GM12878 (cell line): ENCODE measurements at regions not wholly inside any gene's neighbourhood (a gene's known extent, or its start where the extent isn't known, plus 50 kb on each side); places are given as distances from the start of the nearest gene placed in this dataset.

Experiments
- EGR1 ChIP-seq, 2 experiments: IDR thresholded peaks; 1 replicate in 1 of 2; 2 replicates in 1 of 2; pipeline ENCODE4 v1.6.1; 2011 to 2012; ENCODE audit warnings: low read depth in 2 of 2, low read length in 2 of 2, borderline replicate concordance in 1 of 2, mild to moderate bottlenecking in 1 of 2, moderate library complexity in 1 of 2
- POLR2A ChIP-seq: IDR thresholded peaks from 2 replicates; pipeline ENCODE4 v1.6.1; 2011; ENCODE audit warnings: low read depth, mild to moderate bottlenecking, low read length
- POLR2AphosphoS5 ChIP-seq: IDR thresholded peaks from 2 replicates; pipeline ENCODE4 v1.6.1; 2011; ENCODE audit warnings: mild to moderate bottlenecking, low read length, inconsistent platforms
- TCF7 ChIP-seq: IDR thresholded peaks from 2 replicates; pipeline ENCODE4 v1.6.1; 2014; ENCODE audit warnings: antibody characterized with exemption, borderline replicate concordance
- ZBTB33 ChIP-seq: fragments of 450-650 bp; IDR thresholded peaks from 2 replicates; pipeline ENCODE4 v1.6.1; 2017; ENCODE audit warnings: mild to moderate bottlenecking

GRCh38 chr18:46333431-46334135 lies 229.4 kb downstream of the HAUS1 start:
- TF ChIP-seq POLR2AphosphoS5, result no peak
- TF ChIP-seq EGR1 (IDR thresholded peaks at IDR 0.05; ENCODE audit: borderline replicate concordance in 1 of 2, low read depth in 2 of 2, low read length in 2 of 2), result no peak
- TF ChIP-seq TCF7, result no peak
- TF ChIP-seq ZBTB33, result no peak
- no peak; the same call in 1 of the 2 replicates for TF ChIP-seq POLR2A
